Embryonic facial prominence (tissue), 1 donor: ENCODE measurements at regions not wholly inside any gene's neighbourhood (a gene's known extent, or its start where the extent isn't known, plus 50 kb on each side); places are given as distances from the start of the nearest gene placed in this dataset.
A peak's percentile ranks its signal among the peaks of the same experiment; 100 is the strongest.
"Not testable (repeated sequence)": the region's sequence is repeated elsewhere in the genome, so short reads cannot be mapped to it uniquely, and the experiment has no call there.

Source experiments
- DNase-seq: peaks from one replicate; pipeline ENCODE4 v3.0.0-alpha.2; 2016; ENCODE audit errors: extremely low spot score

- no peak for DNase-seq
Measured at GRCh38 chr12:71385155-71385554, 54.4 kb upstream of the LGR5 start.

- not testable (repeated sequence) for DNase-seq
Measured at GRCh38 chr12:71376711-71377355, 62.8 kb upstream of the LGR5 start.

- DNase-seq: no peak
Measured at GRCh38 chr12:71371122-71371521, 68.5 kb upstream of the LGR5 start.

- no peak for DNase-seq
Measured at GRCh38 chr12:71360013-71360412, 79.6 kb upstream of the LGR5 start.

- DNase-seq: no peak
Measured at GRCh38 chr12:71356569-71356968, 83.0 kb upstream of the LGR5 start.

- no peak for DNase-seq
Measured at GRCh38 chr12:71354871-71355270, 84.7 kb upstream of the LGR5 start.

- DNase-seq: no peak
Measured at GRCh38 chr12:71353607-71354006, 86.0 kb upstream of the LGR5 start.

GRCh38 chr12:71349950-71350349 is 89.6 kb upstream of the LGR5 start:
- no peak for DNase-seq

GRCh38 chr12:71338933-71339332 is 100.7 kb upstream of the LGR5 start:
- DNase-seq: no peak

- DNase-seq: no peak
Measured at GRCh38 chr12:71335963-71336257, 103.7 kb upstream of the LGR5 start.

GRCh38 chr12:71335151-71335962 is 104.2 kb upstream of the LGR5 start:
- peak; percentile 21 for DNase-seq

GRCh38 chr12:71333418-71333817 is 106.2 kb upstream of the LGR5 start:
- no peak for DNase-seq

GRCh38 chr12:71329956-71330355 is 109.6 kb upstream of the LGR5 start:
- no peak for DNase-seq

- no peak for DNase-seq
Measured at GRCh38 chr12:71321531-71321930, 118.1 kb upstream of the LGR5 start.

- no peak for DNase-seq
Measured at GRCh38 chr12:71321130-71321529, 118.5 kb upstream of the LGR5 start.

- DNase-seq: no peak
Measured at GRCh38 chr12:71315328-71315985, 124.1 kb upstream of the LGR5 start.

GRCh38 chr12:71312768-71313403 is 126.7 kb upstream of the LGR5 start:
- DNase-seq: no peak

GRCh38 chr12:71311611-71312010 is 128.0 kb upstream of the LGR5 start:
- DNase-seq: not testable (repeated sequence)

GRCh38 chr12:71306808-71307207 is 132.8 kb upstream of the LGR5 start:
- DNase-seq: no peak

GRCh38 chr12:71304306-71304705 is 135.3 kb upstream of the LGR5 start:
- DNase-seq: no peak

GRCh38 chr12:71303199-71303598 is 136.4 kb upstream of the LGR5 start:
- DNase-seq: no peak
